Vagina (tissue), 2 donors: ENCODE measurements at regions not wholly inside any gene's neighbourhood (a gene's known extent, or its start where the extent isn't known, plus 50 kb on each side); places are given as distances from the start of the nearest gene placed in this dataset.
"Not testable (repeated sequence)": the region's sequence is repeated elsewhere in the genome, so short reads cannot be mapped to it uniquely, and the experiment has no call there.

Experiments used
- DNase-seq, 2 donors: peaks; one replicate each; pipeline ENCODE4 v3.0.0-alpha.2; 2017; ENCODE audit errors: extremely low spot score in 2 of 2
- H3K27ac ChIP-seq: fragments of 200-600 bp; sonication (generic); one replicate; pipeline ENCODE4 v1.5.1; 2019
- H3K27me3 ChIP-seq: fragments of 200-600 bp; sonication (generic); one replicate; pipeline ENCODE4 v1.5.1; 2019
- H3K36me3 ChIP-seq, 2 donors: fragments of 200-600 bp; sonication (generic); one replicate each; pipeline ENCODE4 v1.5.1; 2017 to 2019
- H3K4me1 ChIP-seq: fragments of 200-600 bp; sonication (generic); one replicate; pipeline ENCODE4 v1.5.1; 2019
- H3K4me3 ChIP-seq, 2 donors: fragments of 200-600 bp; sonication (generic); 1 replicate in 1 of 2; 2 replicates in 1 of 2; pipeline ENCODE4 v1.5.1; 2016 to 2019
- H3K9me3 ChIP-seq: fragments of 200-600 bp; sonication (generic); one replicate; pipeline ENCODE4 v1.5.1; 2019
- CTCF ChIP-seq, 3 experiments: fragments of 450-650 bp in 2 of 3; fragments of 200-600 bp in 1 of 3; sonication (generic) in 1 of 3; IDR thresholded peaks; one replicate each; pipeline ENCODE4 v1.5.1; 2017 to 2019; ENCODE audit warnings: antibody characterized with exemption in 3 of 3, mild to moderate bottlenecking in 2 of 3, moderate library complexity in 2 of 3
- POLR2A ChIP-seq, 2 donors: fragments of 450-650 bp; IDR thresholded peaks; one replicate each; pipeline ENCODE4 v1.6.1; 2017; ENCODE audit warnings: antibody characterized with exemption in 2 of 2, mild to moderate bottlenecking in 2 of 2, moderate library complexity in 2 of 2
- POLR2AphosphoS5 ChIP-seq, 2 donors: sonication (generic); formaldehyde crosslinking; IDR thresholded peaks; one replicate each; pipeline ENCODE4 v1.9.0; 2017; ENCODE audit warnings: antibody characterized with exemption in 2 of 2, mild to moderate bottlenecking in 2 of 2, low read depth in 1 of 2; ENCODE audit not compliant: insufficient read depth in 1 of 2
- intact Hi-C: fragments of 100-400 bp; cut with DNase I; formaldehyde crosslinking; loops from one replicate; pipeline ENCODE4 v1.15.1; 2023

GRCh38 chr5:40346901-40347300 lies 332.8 kb upstream of the PTGER4 start:
- DNase-seq: no peak
- Histone ChIP-seq H3K4me1 (no peaks in the 10 kb centered on the region), H3K27ac (no peak overlapping the region), H3K9me3 (no peaks in the 10 kb centered on the region), H3K36me3 (no peaks in the 10 kb centered on the region), H3K27me3 (no peaks in the 10 kb centered on the region), H3K4me3 (no peak overlapping the region)
- intact Hi-C loops: no loop called here
- TF ChIP-seq CTCF (IDR thresholded peaks at IDR 0.05) (no peak), POLR2A (IDR thresholded peaks at IDR 0.05) (no peak), POLR2AphosphoS5 (IDR thresholded peaks at IDR 0.05; ENCODE audit: insufficient read depth in 1 of 2, low read depth in 1 of 2) (no peak)

DNA sequence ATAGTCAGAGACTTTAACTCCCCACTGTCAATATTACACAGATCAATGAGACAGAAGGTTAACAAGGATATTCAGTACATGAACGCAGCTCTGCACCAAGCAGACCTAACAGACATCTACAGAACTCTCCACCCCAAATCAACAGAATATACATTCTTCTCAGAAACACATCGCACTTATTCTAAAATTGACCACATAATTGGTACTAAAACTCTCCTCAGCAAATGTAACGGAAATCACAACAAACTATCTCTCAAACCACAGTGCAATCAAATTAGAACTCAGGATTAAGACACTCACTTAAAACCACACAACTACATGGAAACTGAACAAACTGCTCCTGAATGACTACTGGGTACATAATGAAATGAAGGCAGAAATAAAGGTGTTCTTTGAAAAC lies 341.3 kb upstream of the PTGER4 start:
- H3K36me3 ChIP-seq, intact Hi-C loops, H3K27ac ChIP-seq, H3K27me3 ChIP-seq, H3K9me3 ChIP-seq, H3K4me3 ChIP-seq, H3K4me1 ChIP-seq, DNase-seq: not testable (repeated sequence)

- DNase-seq: no peak
- H3K4me1 ChIP-seq: no peaks in the 10 kb centered on the region
- no peak overlapping the region for H3K27ac ChIP-seq
- no peaks in the 10 kb centered on the region for H3K36me3 ChIP-seq
- no peak overlapping the region for H3K4me3 ChIP-seq
- no peaks in the 10 kb centered on the region for H3K9me3 ChIP-seq
- TF ChIP-seq CTCF (IDR thresholded peaks at IDR 0.05): no peak
- no peak for TF ChIP-seq POLR2A (IDR thresholded peaks at IDR 0.05)
- TF ChIP-seq POLR2AphosphoS5 (IDR thresholded peaks at IDR 0.05; ENCODE audit: insufficient read depth in 1 of 2, low read depth in 1 of 2): no peak
- intact Hi-C loops: no loop called here
- H3K27me3 ChIP-seq: no peaks in the 10 kb centered on the region
These were observed 345.5 kb upstream of the PTGER4 start for GRCh38 chr5:40334242-40334635.

DNA sequence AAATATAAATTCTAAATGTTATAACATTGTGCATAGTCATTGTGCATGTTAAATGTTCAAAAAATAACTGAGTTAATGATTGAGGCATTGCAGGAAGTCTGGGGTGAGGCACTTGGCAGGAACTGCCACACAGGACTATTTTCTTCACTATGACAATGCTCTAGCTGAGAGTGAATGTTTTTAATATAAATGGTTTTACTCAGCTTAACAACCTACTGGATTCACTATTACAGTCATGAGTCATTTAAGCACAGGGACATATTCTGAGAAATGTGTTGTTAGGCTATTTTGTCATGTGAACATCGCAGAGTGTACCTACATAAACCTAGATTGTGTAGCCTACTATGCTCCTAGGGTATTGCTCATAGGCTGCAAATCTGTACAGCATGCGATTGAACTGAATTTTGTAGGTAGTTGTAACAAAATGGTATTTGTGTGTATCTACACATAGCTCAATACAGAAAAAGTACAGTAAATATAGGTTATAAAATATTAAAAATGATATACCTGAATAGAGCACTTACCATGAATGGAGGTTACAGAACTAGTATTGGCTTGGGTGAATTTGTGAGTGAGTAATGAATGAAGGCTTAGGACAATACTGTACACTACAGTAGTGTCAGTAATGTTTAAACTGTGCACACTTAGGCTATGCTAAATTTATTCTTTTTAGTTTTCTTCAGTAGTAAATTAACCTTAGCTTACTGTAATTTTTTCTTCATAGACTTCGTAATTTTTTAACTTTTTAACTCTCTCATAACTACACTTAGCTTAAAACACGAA lies 346.1 kb upstream of the PTGER4 start:
- intact Hi-C loops: no loop called here
- no peaks in the 10 kb centered on the region for H3K9me3 ChIP-seq
- no peak overlapping the region for H3K27ac ChIP-seq

DNA sequence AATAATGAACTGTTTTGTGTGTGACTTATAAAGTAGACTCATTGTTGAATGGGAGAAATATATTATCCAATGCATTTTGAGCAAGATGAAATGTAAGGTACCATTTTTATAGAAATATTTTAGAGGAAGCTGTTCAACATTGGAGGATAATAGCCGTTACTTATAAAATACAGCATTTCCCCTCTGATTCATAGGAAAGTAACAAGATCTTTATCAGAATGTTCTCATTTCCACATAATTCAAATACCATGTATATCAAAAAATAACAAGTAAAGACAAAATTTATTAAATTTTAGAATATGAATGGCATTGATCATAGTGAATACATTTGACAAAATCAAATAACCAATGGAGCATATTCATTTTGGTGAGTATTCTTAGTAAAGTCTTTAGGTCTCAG lies 346.7 kb upstream of the PTGER4 start:
- DNase-seq: no peak
- no peak overlapping the region for H3K4me3 ChIP-seq
- H3K27me3 ChIP-seq: no peaks in the 10 kb centered on the region
- H3K4me1 ChIP-seq: no peaks in the 10 kb centered on the region
- H3K9me3 ChIP-seq: no peaks in the 10 kb centered on the region
- intact Hi-C loops: no loop called here
- no peak overlapping the region for H3K27ac ChIP-seq
- TF ChIP-seq POLR2A (IDR thresholded peaks at IDR 0.05) (no peak), CTCF (IDR thresholded peaks at IDR 0.05) (no peak), POLR2AphosphoS5 (IDR thresholded peaks at IDR 0.05; ENCODE audit: insufficient read depth in 1 of 2, low read depth in 1 of 2) (no peak)
- H3K36me3 ChIP-seq: no peaks in the 10 kb centered on the region

More for the DNA sequence above, 346.1 kb upstream of the PTGER4 start:
- Histone ChIP-seq H3K4me1 (no peaks in the 10 kb centered on the region), H3K36me3 (no peaks in the 10 kb centered on the region), H3K27me3 (no peaks in the 10 kb centered on the region), H3K4me3 (no peak overlapping the region)
- TF ChIP-seq CTCF (IDR thresholded peaks at IDR 0.05): no peak
- TF ChIP-seq POLR2A (IDR thresholded peaks at IDR 0.05): no peak
- peak in 1 of 2 donors; percentile 48 for TF ChIP-seq POLR2AphosphoS5 (IDR thresholded peaks at IDR 0.05; ENCODE audit: insufficient read depth in 1 of 2, low read depth in 1 of 2)
- DNase-seq: no peak
